Vagina (tissue), 2 donors: ENCODE measurements at regions not wholly inside any gene's neighbourhood (a gene's known extent, or its start where the extent isn't known, plus 50 kb on each side); places are given as distances from the start of the nearest gene placed in this dataset.

Source experiments
- DNase-seq, 2 donors: peaks; one replicate each; pipeline ENCODE4 v3.0.0-alpha.2; 2017; ENCODE audit errors: extremely low spot score in 2 of 2
- H3K27ac ChIP-seq: fragments of 200-600 bp; sonication (generic); one replicate; pipeline ENCODE4 v1.5.1; 2019
- H3K27me3 ChIP-seq: fragments of 200-600 bp; sonication (generic); one replicate; pipeline ENCODE4 v1.5.1; 2019
- H3K36me3 ChIP-seq, 2 donors: fragments of 200-600 bp; sonication (generic); one replicate each; pipeline ENCODE4 v1.5.1; 2017 to 2019
- H3K4me1 ChIP-seq: fragments of 200-600 bp; sonication (generic); one replicate; pipeline ENCODE4 v1.5.1; 2019
- H3K4me3 ChIP-seq, 2 donors: fragments of 200-600 bp; sonication (generic); 1 replicate in 1 of 2; 2 replicates in 1 of 2; pipeline ENCODE4 v1.5.1; 2016 to 2019
- H3K9me3 ChIP-seq: fragments of 200-600 bp; sonication (generic); one replicate; pipeline ENCODE4 v1.5.1; 2019
- POLR2A ChIP-seq, 2 donors: fragments of 450-650 bp; IDR thresholded peaks; one replicate each; pipeline ENCODE4 v1.6.1; 2017; ENCODE audit warnings: antibody characterized with exemption in 2 of 2, mild to moderate bottlenecking in 2 of 2, moderate library complexity in 2 of 2
- POLR2AphosphoS5 ChIP-seq, 2 donors: sonication (generic); formaldehyde crosslinking; IDR thresholded peaks; one replicate each; pipeline ENCODE4 v1.9.0; 2017; ENCODE audit warnings: antibody characterized with exemption in 2 of 2, mild to moderate bottlenecking in 2 of 2, low read depth in 1 of 2; ENCODE audit not compliant: insufficient read depth in 1 of 2
- intact Hi-C: fragments of 100-400 bp; cut with DNase I; formaldehyde crosslinking; loops from one replicate; pipeline ENCODE4 v1.15.1; 2023
- TF ChIP-seq, protein P1 (sequence below), 3 experiments: fragments of 450-650 bp in 2 of 3; fragments of 200-600 bp in 1 of 3; sonication (generic) in 1 of 3; IDR thresholded peaks; one replicate each; pipeline ENCODE4 v1.5.1; 2017 to 2019; ENCODE audit warnings: antibody characterized with exemption in 3 of 3, mild to moderate bottlenecking in 2 of 3, moderate library complexity in 2 of 3

DNA sequence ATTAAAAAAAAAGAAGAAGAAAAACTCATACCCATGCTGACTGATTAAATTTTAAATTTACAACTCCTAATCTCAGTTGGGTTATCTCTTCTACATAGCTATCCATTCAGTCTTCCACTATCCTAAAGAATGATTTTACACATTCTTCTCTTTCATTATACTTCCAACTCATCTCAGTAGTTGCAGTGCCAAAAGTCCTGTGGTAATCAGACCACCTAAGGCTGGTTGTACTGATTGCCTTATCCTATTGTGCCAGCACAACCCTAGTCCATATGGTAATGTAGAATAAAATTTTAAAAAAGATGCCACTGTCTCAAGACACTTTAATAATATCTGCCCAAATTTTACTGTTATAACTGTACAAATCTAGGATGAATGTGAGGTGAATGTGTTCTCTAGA, 448.0 kb downstream of the LRRIQ3 start:
- TF ChIP-seq, protein P1, sequence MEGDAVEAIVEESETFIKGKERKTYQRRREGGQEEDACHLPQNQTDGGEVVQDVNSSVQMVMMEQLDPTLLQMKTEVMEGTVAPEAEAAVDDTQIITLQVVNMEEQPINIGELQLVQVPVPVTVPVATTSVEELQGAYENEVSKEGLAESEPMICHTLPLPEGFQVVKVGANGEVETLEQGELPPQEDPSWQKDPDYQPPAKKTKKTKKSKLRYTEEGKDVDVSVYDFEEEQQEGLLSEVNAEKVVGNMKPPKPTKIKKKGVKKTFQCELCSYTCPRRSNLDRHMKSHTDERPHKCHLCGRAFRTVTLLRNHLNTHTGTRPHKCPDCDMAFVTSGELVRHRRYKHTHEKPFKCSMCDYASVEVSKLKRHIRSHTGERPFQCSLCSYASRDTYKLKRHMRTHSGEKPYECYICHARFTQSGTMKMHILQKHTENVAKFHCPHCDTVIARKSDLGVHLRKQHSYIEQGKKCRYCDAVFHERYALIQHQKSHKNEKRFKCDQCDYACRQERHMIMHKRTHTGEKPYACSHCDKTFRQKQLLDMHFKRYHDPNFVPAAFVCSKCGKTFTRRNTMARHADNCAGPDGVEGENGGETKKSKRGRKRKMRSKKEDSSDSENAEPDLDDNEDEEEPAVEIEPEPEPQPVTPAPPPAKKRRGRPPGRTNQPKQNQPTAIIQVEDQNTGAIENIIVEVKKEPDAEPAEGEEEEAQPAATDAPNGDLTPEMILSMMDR (IDR thresholded peaks at IDR 0.05), result no peak
- no peak for TF ChIP-seq POLR2A (IDR thresholded peaks at IDR 0.05)
- TF ChIP-seq POLR2AphosphoS5 (IDR thresholded peaks at IDR 0.05; ENCODE audit: insufficient read depth in 1 of 2, low read depth in 1 of 2), result no peak
- Histone ChIP-seq H3K27ac (no peak overlapping the region), H3K4me3 (no peak overlapping the region), H3K36me3 (no peaks in the 10 kb centered on the region), H3K27me3 (no peaks in the 10 kb centered on the region), H3K9me3 (no peaks in the 10 kb centered on the region), H3K4me1 (no peaks in the 10 kb centered on the region)
- no peak for DNase-seq
- intact Hi-C loops, result no loop called here

DNA sequence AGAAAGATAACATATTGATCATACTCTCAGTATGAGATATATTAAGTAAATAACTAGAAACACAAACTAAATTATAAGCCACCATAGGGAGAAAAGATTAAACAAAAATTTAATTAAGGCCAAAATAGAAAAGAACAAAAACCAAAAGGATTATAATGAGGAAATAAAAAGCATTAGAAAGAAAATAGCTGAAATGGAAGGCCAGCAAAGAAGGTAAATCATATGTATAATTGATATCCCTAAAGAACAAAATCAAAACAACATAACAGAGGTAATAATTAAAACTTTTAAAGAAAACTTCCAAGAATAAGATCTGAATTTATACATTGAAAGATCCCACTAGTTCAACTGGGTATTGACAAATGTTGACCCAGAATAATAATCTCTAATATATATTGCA, 453.0 kb downstream of the LRRIQ3 start:
- no peaks in the 10 kb centered on the region for H3K36me3 ChIP-seq
- H3K27ac ChIP-seq, result no peak overlapping the region
- H3K27me3 ChIP-seq, result no peaks in the 10 kb centered on the region
- intact Hi-C loops, result no loop called here
- H3K4me3 ChIP-seq, result no peak overlapping the region
- no peaks in the 10 kb centered on the region for H3K4me1 ChIP-seq
- no peaks in the 10 kb centered on the region for H3K9me3 ChIP-seq
- no peak for DNase-seq
- TF ChIP-seq, protein P1 (IDR thresholded peaks at IDR 0.05), result no peak
- TF ChIP-seq POLR2AphosphoS5 (IDR thresholded peaks at IDR 0.05; ENCODE audit: insufficient read depth in 1 of 2, low read depth in 1 of 2) (no peak), POLR2A (IDR thresholded peaks at IDR 0.05) (no peak)

DNA sequence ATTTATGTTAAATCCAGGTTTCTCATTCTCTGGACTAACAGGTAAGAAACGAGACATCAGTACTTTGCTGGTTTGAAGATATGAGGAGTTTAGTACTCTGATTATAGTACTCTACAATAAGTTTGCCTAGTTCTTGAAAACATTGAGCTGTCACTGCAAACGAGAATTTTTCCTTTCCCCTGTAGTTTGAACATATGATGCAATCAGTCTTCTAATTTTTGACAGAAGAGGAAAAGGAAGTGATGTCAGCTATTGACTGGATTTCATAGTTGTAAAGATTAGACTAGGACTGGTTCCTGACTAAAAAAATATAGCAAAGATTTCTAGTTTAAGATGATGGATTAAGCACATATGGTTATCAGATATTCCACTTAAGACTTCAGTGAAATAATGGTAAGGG, 461.9 kb downstream of the LRRIQ3 start:
- Histone ChIP-seq H3K4me3 (no peak overlapping the region), H3K27ac (no peak overlapping the region), H3K9me3 (no peaks in the 10 kb centered on the region), H3K4me1 (no peaks in the 10 kb centered on the region), H3K27me3 (no peaks in the 10 kb centered on the region), H3K36me3 (no peaks in the 10 kb centered on the region)
- intact Hi-C loops, result no loop called here
- TF ChIP-seq POLR2AphosphoS5 (IDR thresholded peaks at IDR 0.05; ENCODE audit: insufficient read depth in 1 of 2, low read depth in 1 of 2) (no peak), POLR2A (IDR thresholded peaks at IDR 0.05) (no peak)
- TF ChIP-seq, protein P1 (IDR thresholded peaks at IDR 0.05), result no peak
- DNase-seq, result no peak

DNA sequence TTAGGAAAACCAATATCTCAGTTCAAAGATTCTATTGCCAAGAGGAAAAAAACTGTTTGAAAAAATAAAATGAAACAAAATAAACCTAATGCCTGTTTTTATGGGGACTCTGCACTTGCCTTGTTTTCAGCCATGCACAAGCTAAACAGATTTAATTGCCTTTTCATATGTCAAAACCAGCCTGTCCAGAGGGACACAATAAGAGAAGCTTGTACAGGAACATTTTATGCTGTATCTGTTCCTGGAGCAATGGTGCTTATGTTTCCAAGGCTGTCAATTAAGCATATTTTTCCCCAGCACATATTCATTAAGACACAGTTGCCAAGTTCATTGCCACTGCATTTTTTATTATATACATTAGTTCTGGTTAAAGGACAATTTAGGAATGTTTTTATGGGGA, 470.9 kb downstream of the LRRIQ3 start:
- Histone ChIP-seq H3K4me3 (no peak overlapping the region), H3K9me3 (no peaks in the 10 kb centered on the region), H3K27ac (no peak overlapping the region), H3K36me3 (no peaks in the 10 kb centered on the region), H3K27me3 (no peaks in the 10 kb centered on the region), H3K4me1 (no peaks in the 10 kb centered on the region)
- TF ChIP-seq POLR2A (IDR thresholded peaks at IDR 0.05), result no peak
- TF ChIP-seq POLR2AphosphoS5 (IDR thresholded peaks at IDR 0.05; ENCODE audit: insufficient read depth in 1 of 2, low read depth in 1 of 2), result no peak
- TF ChIP-seq, protein P1 (IDR thresholded peaks at IDR 0.05), result no peak
- DNase-seq, result no peak
- intact Hi-C loops, result no loop called here

DNA sequence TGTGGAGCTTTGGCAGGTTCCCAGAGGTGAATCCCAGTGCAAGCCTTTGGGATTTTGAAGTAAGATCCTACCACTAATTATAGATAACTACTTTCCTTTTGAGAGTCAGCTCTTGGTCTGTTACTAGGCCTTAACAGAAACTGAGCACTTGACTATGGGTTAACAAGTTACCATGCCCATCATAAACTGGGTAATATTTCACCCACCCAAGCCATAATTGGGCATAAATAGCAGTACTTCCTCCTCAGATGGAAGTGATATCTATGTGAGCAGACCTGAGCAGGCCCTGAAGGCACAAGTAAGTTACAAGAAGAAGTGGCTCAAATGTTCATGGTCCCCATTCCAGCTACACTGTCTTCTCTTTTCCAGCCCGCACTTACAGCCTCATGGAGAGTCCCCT, 475.9 kb downstream of the LRRIQ3 start:
- Histone ChIP-seq H3K27ac (no peak overlapping the region), H3K4me3 (no peak overlapping the region), H3K27me3 (no peaks in the 10 kb centered on the region), H3K9me3 (no peaks in the 10 kb centered on the region), H3K36me3 (no peaks in the 10 kb centered on the region), H3K4me1 (no peaks in the 10 kb centered on the region)
- intact Hi-C loops, result no loop called here
- DNase-seq, result no peak
- TF ChIP-seq POLR2A (IDR thresholded peaks at IDR 0.05) (no peak), POLR2AphosphoS5 (IDR thresholded peaks at IDR 0.05; ENCODE audit: insufficient read depth in 1 of 2, low read depth in 1 of 2) (no peak)
- TF ChIP-seq, protein P1 (IDR thresholded peaks at IDR 0.05), result no peak
